ENCODE measurements at regions not wholly inside any gene's neighbourhood (a gene's known extent, or its start where the extent isn't known, plus 50 kb on each side); places are given as distances from the start of the nearest gene placed in this dataset.

DNA sequence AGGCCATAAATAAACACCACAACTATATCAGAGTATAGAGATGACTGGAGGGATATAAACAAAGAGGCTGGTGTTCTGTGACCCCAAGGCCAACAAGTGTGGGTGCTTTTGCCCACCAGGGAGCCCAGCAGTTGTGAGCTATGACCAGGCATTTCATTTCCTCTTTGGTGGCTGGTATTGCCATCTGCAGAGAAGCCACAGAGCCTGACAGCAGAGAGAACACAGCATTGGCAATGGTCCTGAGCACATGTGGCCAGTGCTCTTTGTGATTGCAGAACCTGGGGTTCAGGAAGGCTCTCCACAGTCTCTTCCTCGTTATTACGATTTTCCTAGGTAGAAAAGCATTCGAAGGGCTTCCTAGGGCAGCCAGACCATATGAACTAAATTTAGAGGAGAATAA, 112.3 kb downstream of the TM2D1 start (continued):
- TF ChIP-seq ASH2L (IDR thresholded peaks at IDR 0.05; ENCODE audit: low read length) = no peak
- TF ChIP-seq EP300 (IDR thresholded peaks at IDR 0.05; ENCODE audit: borderline replicate concordance in 1 of 2, low read depth in 2 of 2, low read length in 2 of 2) = no peak
- TF ChIP-seq, protein P1, sequence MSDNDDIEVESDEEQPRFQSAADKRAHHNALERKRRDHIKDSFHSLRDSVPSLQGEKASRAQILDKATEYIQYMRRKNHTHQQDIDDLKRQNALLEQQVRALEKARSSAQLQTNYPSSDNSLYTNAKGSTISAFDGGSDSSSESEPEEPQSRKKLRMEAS (IDR thresholded peaks at IDR 0.05) = no peak
- no peak for TF ChIP-seq EZH2 (IDR thresholded peaks at IDR 0.05; ENCODE audit: low read depth, low read length, severe bottlenecking)
- TF ChIP-seq POU5F1 (IDR thresholded peaks at IDR 0.05; ENCODE audit: low read depth, low read length) = no peak
- no peak for TF ChIP-seq JUN (IDR thresholded peaks at IDR 0.05; ENCODE audit: low read depth, low read length)
